DND-41 (cell line): ENCODE measurements at regions not wholly inside any gene's neighbourhood (a gene's known extent, or its start where the extent isn't known, plus 50 kb on each side); places are given as distances from the start of the nearest gene placed in this dataset.

Source experiments
- ATAC-seq: fragments of 200-7000 bp; cut with Tn5 transposase; 3 replicates; pipeline ENCODE4 v1.9.1; 2021; ENCODE audit warnings: low read depth; ENCODE audit not compliant: insufficient read depth
- DNase-seq: peaks from one replicate; pipeline ENCODE4 v3.0.0-alpha.2; 2020
- H2AFZ ChIP-seq: 2 replicates; pipeline ENCODE4 v1.6.0; 2012; ENCODE audit warnings: low read depth, low read length
- H3K27ac ChIP-seq: 2 replicates; pipeline ENCODE4 v1.5.1; 2012; ENCODE audit warnings: low read length, inconsistent platforms
- H3K27me3 ChIP-seq: fragments of 200-600 bp; sonication (generic); 2 replicates; pipeline ENCODE4 v1.6.0; 2012; ENCODE audit warnings: low read length, mild to moderate bottlenecking, inconsistent platforms; ENCODE audit not compliant: insufficient read depth, poor library complexity
- H3K36me3 ChIP-seq: 2 replicates; pipeline ENCODE4 v1.5.1; 2012; ENCODE audit warnings: low read length, inconsistent platforms; ENCODE audit not compliant: insufficient read depth
- H3K4me1 ChIP-seq: 2 replicates; pipeline ENCODE4 v1.5.1; 2012; ENCODE audit warnings: mild to moderate bottlenecking, low read length; ENCODE audit not compliant: insufficient read depth
- H3K4me2 ChIP-seq: 2 replicates; pipeline ENCODE4 v1.6.0; 2012; ENCODE audit warnings: mild to moderate bottlenecking, moderate library complexity, low read length, inconsistent platforms; ENCODE audit not compliant: insufficient read depth
- H3K4me3 ChIP-seq, 2 experiments: fragments of 200-600 bp in 1 of 2; shearing (Covaris generic) in 1 of 2; 2 replicates each; pipeline ENCODE4 v1.5.1; 2012 to 2016; ENCODE audit warnings: inconsistent platforms in 2 of 2, low read length in 2 of 2, mild to moderate bottlenecking in 2 of 2, low read depth in 1 of 2, moderate library complexity in 1 of 2
- H3K79me2 ChIP-seq: 2 replicates; pipeline ENCODE4 v1.6.0; 2012; ENCODE audit warnings: low read length, inconsistent platforms; ENCODE audit not compliant: insufficient read depth
- H3K9ac ChIP-seq: 2 replicates; pipeline ENCODE4 v1.6.0; 2012; ENCODE audit warnings: low read depth, mild to moderate bottlenecking, inconsistent platforms, low read length, moderate library complexity
- H3K9me3 ChIP-seq: 2 replicates; pipeline ENCODE4 v1.5.1; 2012; ENCODE audit warnings: low read length, moderate library complexity, mild to moderate bottlenecking, inconsistent platforms; ENCODE audit not compliant: insufficient read depth, severe bottlenecking
- H4K20me1 ChIP-seq: 2 replicates; pipeline ENCODE4 v1.6.0; 2012; ENCODE audit warnings: low read length; ENCODE audit not compliant: insufficient read depth
- CTCF ChIP-seq: IDR thresholded peaks from 2 replicates; pipeline ENCODE4 v1.5.1; 2012; ENCODE audit warnings: borderline replicate concordance, low read length, moderate library complexity, mild to moderate bottlenecking; ENCODE audit not compliant: poor library complexity, severe bottlenecking; ENCODE audit errors: extremely low read depth
- EZH2 ChIP-seq: IDR thresholded peaks from 3 replicates; pipeline ENCODE4 v1.6.1; 2012; ENCODE audit warnings: borderline replicate concordance, low read depth, mild to moderate bottlenecking, moderate library complexity, low read length, inconsistent platforms; ENCODE audit not compliant: severe bottlenecking

DNA sequence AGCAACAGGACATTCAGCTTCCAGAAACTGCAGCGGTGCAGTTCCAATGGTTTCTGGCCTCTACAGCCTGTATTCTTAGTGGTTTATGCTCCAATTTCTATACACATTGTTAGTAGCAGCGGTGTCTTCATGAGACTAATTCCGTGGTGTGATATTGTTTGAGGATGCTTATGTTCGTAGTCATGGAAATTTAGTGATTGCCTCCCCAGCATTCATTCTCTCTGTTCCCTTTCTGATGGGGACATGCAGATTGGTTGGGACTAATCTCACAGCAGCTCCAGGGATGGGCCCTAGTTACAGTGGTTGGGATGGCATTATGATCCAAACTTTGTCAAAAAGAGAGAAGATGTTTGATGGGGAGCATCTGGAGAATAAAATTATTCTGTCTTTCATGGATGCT lies 208.6 kb downstream of the CD47 start:
- Histone ChIP-seq H3K4me2 (no peak overlapping the region), H2AFZ (no peak overlapping the region), H3K4me3 (no peak overlapping the region), H3K9me3 (no peaks in the 10 kb centered on the region), H3K27me3 (no peaks in the 10 kb centered on the region), H4K20me1 (no peaks in the 10 kb centered on the region), H3K79me2 (no peaks in the 10 kb centered on the region), H3K4me1 (no peaks in the 10 kb centered on the region), H3K27ac (no peak overlapping the region), H3K9ac (no peak overlapping the region), H3K36me3 (no peaks in the 10 kb centered on the region)
- TF ChIP-seq EZH2: no peak
- no peak for TF ChIP-seq CTCF
- no peak for DNase-seq
- ATAC-seq: no peak

- H3K9me3 ChIP-seq: no peaks in the 10 kb centered on the region
- no peaks in the 10 kb centered on the region for H3K79me2 ChIP-seq
- no peak overlapping the region for H3K4me3 ChIP-seq
- no peaks in the 10 kb centered on the region for H3K4me1 ChIP-seq
- H3K36me3 ChIP-seq: no peaks in the 10 kb centered on the region
- no peak for DNase-seq
- H4K20me1 ChIP-seq: no peaks in the 10 kb centered on the region
- no peak overlapping the region for H2AFZ ChIP-seq
- no peak overlapping the region for H3K9ac ChIP-seq
- H3K27ac ChIP-seq: no peak overlapping the region
- no peak overlapping the region for H3K4me2 ChIP-seq
- no peaks in the 10 kb centered on the region for H3K27me3 ChIP-seq
- no peak for ATAC-seq
- TF ChIP-seq CTCF (no peak), EZH2 (no peak)
Observed at GRCh38 chr3:107881509-107881908, 209.3 kb downstream of the CD47 start.

DNA sequence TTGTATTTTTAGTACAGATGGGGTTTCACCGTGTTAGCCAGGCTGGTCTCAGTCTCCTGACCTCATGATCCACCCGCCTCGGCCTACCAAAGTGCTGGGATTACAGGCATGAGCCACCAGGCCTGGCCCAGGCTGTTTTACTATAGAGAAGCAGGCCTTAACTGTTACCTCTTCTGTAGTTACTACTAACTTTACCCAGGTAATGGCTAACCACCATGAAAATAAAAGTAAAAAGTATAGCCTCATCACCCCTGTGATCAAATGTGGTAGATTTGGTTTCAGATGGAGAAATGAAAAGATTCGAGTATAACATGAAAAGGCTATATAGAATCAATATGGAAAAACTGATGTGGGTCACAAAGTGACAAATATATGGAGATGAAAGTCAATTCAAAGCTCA lies 210.1 kb downstream of the CD47 start:
- DNase-seq (no peak), ATAC-seq (no peak)
- H3K9me3 ChIP-seq: no peaks in the 10 kb centered on the region
- no peak overlapping the region for H3K4me3 ChIP-seq
- no peaks in the 10 kb centered on the region for H3K36me3 ChIP-seq
- H2AFZ ChIP-seq: no peak overlapping the region
- no peak overlapping the region for H3K9ac ChIP-seq
- H4K20me1 ChIP-seq: no peaks in the 10 kb centered on the region
- no peaks in the 10 kb centered on the region for H3K79me2 ChIP-seq
- H3K4me2 ChIP-seq: no peak overlapping the region
- H3K27me3 ChIP-seq: no peaks in the 10 kb centered on the region
- TF ChIP-seq EZH2 (no peak), CTCF (no peak)
- H3K27ac ChIP-seq: no peak overlapping the region
- no peaks in the 10 kb centered on the region for H3K4me1 ChIP-seq

DNA sequence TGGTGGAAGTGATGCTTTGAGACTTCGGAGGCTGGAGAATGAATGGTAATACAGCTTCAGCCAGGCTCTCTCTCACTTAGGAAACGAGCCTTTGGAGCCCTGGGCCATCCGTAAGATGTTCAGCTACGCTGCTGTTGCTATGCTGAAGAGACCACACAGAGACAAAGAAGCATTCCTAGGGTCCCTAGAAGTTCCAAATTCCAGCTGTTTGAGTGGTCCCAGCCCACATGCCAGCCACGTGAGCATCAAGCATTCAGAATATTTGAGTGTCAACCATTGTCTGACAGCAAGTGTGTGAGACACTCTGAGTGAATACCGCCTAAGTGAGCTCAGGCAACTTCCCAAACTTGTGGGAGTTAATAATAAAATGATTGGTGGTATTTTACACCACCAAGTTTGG lies 212.9 kb downstream of the CD47 start:
- no peak overlapping the region for H3K4me2 ChIP-seq
- H3K27me3 ChIP-seq: no peaks in the 10 kb centered on the region
- ATAC-seq (no peak), DNase-seq (no peak)
- H4K20me1 ChIP-seq: no peaks in the 10 kb centered on the region
- TF ChIP-seq EZH2 (no peak), CTCF (no peak)
- no peaks in the 10 kb centered on the region for H3K36me3 ChIP-seq
- no peak overlapping the region for H2AFZ ChIP-seq
- H3K27ac ChIP-seq: no peak overlapping the region
- no peak overlapping the region for H3K9ac ChIP-seq
- H3K9me3 ChIP-seq: no peaks in the 10 kb centered on the region
- no peak overlapping the region for H3K4me3 ChIP-seq
- no peaks in the 10 kb centered on the region for H3K4me1 ChIP-seq
- H3K79me2 ChIP-seq: no peaks in the 10 kb centered on the region
